ENCODE measurements at regions not wholly inside any gene's neighbourhood (a gene's known extent, or its start where the extent isn't known, plus 50 kb on each side); places are given as distances from the start of the nearest gene placed in this dataset.

DNA sequence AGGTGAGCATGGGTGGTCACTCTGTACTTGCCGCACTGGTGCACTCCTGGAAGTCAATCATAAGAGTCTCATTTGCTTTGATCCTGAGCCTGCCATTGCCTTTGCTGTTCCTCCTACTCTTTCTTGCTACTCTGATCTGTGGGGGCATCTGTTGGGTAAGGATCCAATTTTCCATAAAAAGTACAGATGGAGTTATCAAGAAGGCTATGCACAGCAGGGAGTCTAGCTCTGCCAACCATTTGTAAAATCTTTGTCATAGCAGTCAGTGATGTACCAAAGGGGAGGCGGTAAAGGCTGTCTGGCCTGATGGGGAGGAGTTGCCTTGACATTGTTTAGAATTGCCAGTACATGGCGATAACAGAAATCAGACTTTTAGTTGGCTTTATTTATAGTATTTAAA is 109.0 kb upstream of the PLPPR1 start:
- DNase-seq (ENCODE audit: low read depth), result no peak
- no peak overlapping the region for H3K4me3 ChIP-seq (ENCODE audit: low read depth, low read length)
- TF ChIP-seq, protein P1, sequence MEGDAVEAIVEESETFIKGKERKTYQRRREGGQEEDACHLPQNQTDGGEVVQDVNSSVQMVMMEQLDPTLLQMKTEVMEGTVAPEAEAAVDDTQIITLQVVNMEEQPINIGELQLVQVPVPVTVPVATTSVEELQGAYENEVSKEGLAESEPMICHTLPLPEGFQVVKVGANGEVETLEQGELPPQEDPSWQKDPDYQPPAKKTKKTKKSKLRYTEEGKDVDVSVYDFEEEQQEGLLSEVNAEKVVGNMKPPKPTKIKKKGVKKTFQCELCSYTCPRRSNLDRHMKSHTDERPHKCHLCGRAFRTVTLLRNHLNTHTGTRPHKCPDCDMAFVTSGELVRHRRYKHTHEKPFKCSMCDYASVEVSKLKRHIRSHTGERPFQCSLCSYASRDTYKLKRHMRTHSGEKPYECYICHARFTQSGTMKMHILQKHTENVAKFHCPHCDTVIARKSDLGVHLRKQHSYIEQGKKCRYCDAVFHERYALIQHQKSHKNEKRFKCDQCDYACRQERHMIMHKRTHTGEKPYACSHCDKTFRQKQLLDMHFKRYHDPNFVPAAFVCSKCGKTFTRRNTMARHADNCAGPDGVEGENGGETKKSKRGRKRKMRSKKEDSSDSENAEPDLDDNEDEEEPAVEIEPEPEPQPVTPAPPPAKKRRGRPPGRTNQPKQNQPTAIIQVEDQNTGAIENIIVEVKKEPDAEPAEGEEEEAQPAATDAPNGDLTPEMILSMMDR (IDR thresholded peaks at IDR 0.05; ENCODE audit: control insufficient read depth, extremely low read depth, insufficient read depth), result no peak

DNA sequence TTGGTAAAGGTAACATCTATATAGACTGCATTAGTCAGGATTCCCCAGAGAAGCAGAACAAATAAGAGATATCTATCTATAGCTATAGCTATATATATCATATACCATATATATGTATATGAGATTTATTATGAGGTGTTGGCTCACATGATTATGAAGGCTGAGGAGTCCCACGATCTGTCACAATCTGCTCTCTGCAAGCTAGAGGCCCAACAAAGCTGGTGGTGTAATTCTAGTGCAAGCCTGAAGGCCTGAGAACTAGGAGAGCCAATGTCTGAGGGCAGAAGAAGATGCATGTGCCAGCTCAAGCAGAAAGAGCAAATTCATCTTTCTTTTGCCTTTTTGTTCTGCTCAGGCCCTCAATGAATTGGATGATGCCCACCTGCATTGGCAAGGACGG is 102.2 kb upstream of the PLPPR1 start:
- no peak for DNase-seq (ENCODE audit: low read depth)
- no peak overlapping the region for H3K4me3 ChIP-seq (ENCODE audit: low read depth, low read length)
- TF ChIP-seq, protein P1 (IDR thresholded peaks at IDR 0.05; ENCODE audit: control insufficient read depth, extremely low read depth, insufficient read depth), result no peak

DNA sequence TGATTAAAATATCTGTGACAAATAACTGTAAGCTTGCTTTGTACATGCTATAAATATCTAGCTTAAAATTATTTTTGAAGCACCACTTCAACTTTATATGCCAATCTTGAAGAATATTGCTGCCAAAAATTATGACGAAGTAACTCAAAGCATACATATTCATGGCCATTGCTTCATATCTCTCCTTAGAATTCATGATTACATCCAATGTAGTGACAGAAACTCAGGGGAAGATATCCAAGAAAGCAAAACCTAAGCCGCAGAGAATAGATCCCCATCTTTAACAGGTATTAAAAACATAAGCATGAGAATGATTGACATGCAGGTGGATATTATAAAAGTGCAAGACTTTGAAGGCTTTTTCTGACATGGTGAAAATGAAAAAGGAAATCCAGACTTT is 100.8 kb upstream of the PLPPR1 start:
- TF ChIP-seq, protein P1 (IDR thresholded peaks at IDR 0.05; ENCODE audit: control insufficient read depth, extremely low read depth, insufficient read depth), result no peak
- no peak overlapping the region for H3K4me3 ChIP-seq (ENCODE audit: low read depth, low read length)
- no peak for DNase-seq (ENCODE audit: low read depth)

DNA sequence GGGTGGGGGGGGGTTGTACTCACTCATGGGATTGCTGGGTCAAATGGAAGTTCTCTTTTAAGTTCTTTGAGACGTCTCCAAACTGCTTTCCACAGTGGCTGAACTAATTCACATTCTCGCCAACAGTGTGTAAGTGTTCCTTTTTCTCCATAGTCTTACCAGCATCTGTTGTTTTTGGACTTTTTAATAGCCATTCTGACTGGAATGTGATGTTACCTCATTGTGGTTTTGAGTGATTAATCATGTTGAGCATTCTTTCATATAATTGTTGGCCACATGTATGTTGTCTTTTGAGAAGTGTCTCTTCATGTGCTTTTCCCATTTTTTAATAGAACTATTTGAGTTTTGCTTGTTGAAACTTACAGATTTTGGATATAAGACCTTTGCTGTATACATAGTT is 94.9 kb upstream of the PLPPR1 start:
- no peak for DNase-seq (ENCODE audit: low read depth)
- TF ChIP-seq, protein P1 (IDR thresholded peaks at IDR 0.05; ENCODE audit: control insufficient read depth, extremely low read depth, insufficient read depth), result no peak
- H3K4me3 ChIP-seq (ENCODE audit: low read depth, low read length), result no peak overlapping the region

DNA sequence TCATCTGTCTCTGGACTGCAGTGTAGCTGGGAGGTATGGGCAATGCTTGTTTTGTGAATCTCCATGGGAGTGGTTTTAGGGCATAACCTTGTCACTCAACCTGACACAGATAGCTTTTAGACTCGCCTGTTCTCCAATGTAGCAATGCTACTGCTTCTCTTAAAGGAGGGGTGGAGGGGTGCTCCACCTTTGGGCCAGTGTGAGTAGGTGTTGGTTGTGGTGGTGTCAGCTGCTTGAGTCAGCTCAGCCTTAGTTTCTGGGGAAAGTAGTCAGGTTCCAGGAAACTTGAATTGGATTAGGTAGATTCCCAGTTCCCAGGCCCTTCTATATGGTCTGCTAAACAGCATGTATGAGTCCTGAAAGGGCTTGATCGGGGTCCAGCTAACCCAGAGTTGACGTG is 91.1 kb upstream of the PLPPR1 start:
- TF ChIP-seq, protein P1 (IDR thresholded peaks at IDR 0.05; ENCODE audit: control insufficient read depth, extremely low read depth, insufficient read depth), result no peak
- no peak for DNase-seq (ENCODE audit: low read depth)

DNA sequence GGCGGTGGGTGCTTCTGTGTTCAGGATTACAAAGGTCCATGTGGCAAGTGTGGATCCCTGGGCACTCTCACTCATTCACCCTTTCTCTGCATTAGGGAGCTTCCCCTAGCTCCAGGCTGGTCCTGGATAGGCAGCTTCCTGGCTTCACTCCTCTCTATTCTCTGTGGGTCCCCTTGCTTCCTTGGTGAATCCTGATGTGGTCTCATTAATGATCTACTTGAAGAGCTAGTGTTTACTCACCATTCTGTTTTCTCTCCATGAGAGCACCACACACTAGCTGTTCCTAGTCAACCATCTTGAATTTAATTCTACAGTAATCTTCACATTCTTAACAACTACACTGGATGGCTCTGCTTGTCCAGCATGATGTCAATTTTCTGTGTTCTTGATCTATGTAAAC is 90.0 kb upstream of the PLPPR1 start:
- TF ChIP-seq, protein P1 (IDR thresholded peaks at IDR 0.05; ENCODE audit: control insufficient read depth, extremely low read depth, insufficient read depth), result no peak

More for the DNA sequence above, 91.1 kb upstream of the PLPPR1 start:
- H3K4me3 ChIP-seq (ENCODE audit: low read depth, low read length), result no peak overlapping the region

DNA sequence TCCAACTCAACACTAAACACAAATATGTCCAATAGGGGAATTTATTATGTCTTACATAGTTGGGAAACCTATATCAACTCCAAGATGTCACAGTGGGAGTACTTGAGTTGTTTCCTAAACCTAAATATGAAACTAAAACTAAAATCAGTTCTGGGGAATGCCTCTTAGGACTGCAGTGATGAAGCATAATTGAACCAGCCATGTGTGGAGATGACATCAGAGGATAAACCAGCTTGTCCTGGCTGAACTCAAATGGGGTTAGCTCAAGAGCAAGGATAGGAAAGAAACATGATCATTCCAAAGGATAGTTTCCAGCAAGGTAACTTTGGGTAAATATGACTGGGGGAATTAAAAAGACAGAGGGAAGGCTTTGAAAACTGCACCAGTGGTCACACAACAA is 88.9 kb upstream of the PLPPR1 start:
- no peak overlapping the region for H3K4me3 ChIP-seq (ENCODE audit: low read depth, low read length)
- TF ChIP-seq, protein P1 (IDR thresholded peaks at IDR 0.05; ENCODE audit: control insufficient read depth, extremely low read depth, insufficient read depth), result no peak
- no peak for DNase-seq (ENCODE audit: low read depth)

More for the DNA sequence above, 90.0 kb upstream of the PLPPR1 start:
- no peak overlapping the region for H3K4me3 ChIP-seq (ENCODE audit: low read depth, low read length)
- DNase-seq (ENCODE audit: low read depth), result no peak

Measured in LNCaP clone FGC (cell line).